ENCODE measurements at regions not wholly inside any gene's neighbourhood (a gene's known extent, or its start where the extent isn't known, plus 50 kb on each side); places are given as distances from the start of the nearest gene placed in this dataset.

GRCh38 chr17:13958773-13959172, 110.5 kb upstream of the COX10 start:
- no peak for DNase-seq
- peaks cover 16% of the 10 kb centered on the region for H3K4me1 Mint-ChIP-seq
- no peak overlapping the region for H3K4me3 Mint-ChIP-seq
- no peak overlapping the region for H3K27ac Mint-ChIP-seq
- peaks cover 18% of the 10 kb centered on the region for H3K9me3 Mint-ChIP-seq
- H3K27me3 Mint-ChIP-seq: no peaks in the 10 kb centered on the region
- peaks cover 13% of the 10 kb centered on the region for H3K36me3 Mint-ChIP-seq (ENCODE audit: low read depth)
- intact Hi-C loops (cut with micrococcal nuclease): no loop called here

- no peak for DNase-seq
- Mint-ChIP-seq H3K4me1 (peaks cover 16% of the 10 kb centered on the region), H3K27ac (no peak overlapping the region), H3K36me3 (ENCODE audit: low read depth) (peaks cover 6% of the 10 kb centered on the region), H3K9me3 (peaks cover 9% of the 10 kb centered on the region), H3K27me3 (no peaks in the 10 kb centered on the region), H3K4me3 (no peak overlapping the region)
- intact Hi-C loops (cut with micrococcal nuclease): no loop called here
Measured at GRCh38 chr17:13961265-13961664, 108.0 kb upstream of the COX10 start.

- DNase-seq: no peak
- H3K27me3 Mint-ChIP-seq: no peaks in the 10 kb centered on the region
- peak overlapping the region; percentile 11 for H3K4me3 Mint-ChIP-seq
- peaks cover 9% of the 10 kb centered on the region for H3K9me3 Mint-ChIP-seq
- peaks cover 2% of the 10 kb centered on the region for H3K36me3 Mint-ChIP-seq (ENCODE audit: low read depth)
- peak overlapping the region; percentile 25 for H3K27ac Mint-ChIP-seq
- intact Hi-C loops (cut with micrococcal nuclease): no loop called here
- peaks cover 16% of the 10 kb centered on the region for H3K4me1 Mint-ChIP-seq
Measured at GRCh38 chr17:13962716-13963240, 106.5 kb upstream of the COX10 start.

- Mint-ChIP-seq H3K27ac (no peak overlapping the region), H3K27me3 (no peaks in the 10 kb centered on the region), H3K4me3 (no peak overlapping the region), H3K9me3 (peaks cover 5% of the 10 kb centered on the region), H3K36me3 (ENCODE audit: low read depth) (peaks cover 2% of the 10 kb centered on the region), H3K4me1 (peaks cover 23% of the 10 kb centered on the region)
- intact Hi-C loops (cut with micrococcal nuclease): no loop called here
- no peak for DNase-seq
Measured at GRCh38 chr17:13967416-13967815, 101.9 kb upstream of the COX10 start.

GRCh38 chr17:13970531-13970930, 98.8 kb upstream of the COX10 start:
- Mint-ChIP-seq H3K27me3 (no peaks in the 10 kb centered on the region), H3K36me3 (ENCODE audit: low read depth) (no peaks in the 10 kb centered on the region)
- intact Hi-C loops (cut with micrococcal nuclease): no loop called here

GRCh38 chr17:13973960-13974651, 95.2 kb upstream of the COX10 start:
- Mint-ChIP-seq H3K36me3 (ENCODE audit: low read depth) (peaks cover 8% of the 10 kb centered on the region), H3K27ac (no peak overlapping the region), H3K9me3 (no peaks in the 10 kb centered on the region), H3K27me3 (no peaks in the 10 kb centered on the region), H3K4me1 (peaks cover 19% of the 10 kb centered on the region), H3K4me3 (no peak overlapping the region)
- no peak for DNase-seq
- intact Hi-C loops (cut with micrococcal nuclease): no loop called here

More at GRCh38 chr17:13970531-13970930, 98.8 kb upstream of the COX10 start:
- Mint-ChIP-seq H3K27ac (no peak overlapping the region), H3K4me1 (peaks cover 13% of the 10 kb centered on the region), H3K9me3 (no peaks in the 10 kb centered on the region), H3K4me3 (no peak overlapping the region)
- no peak for DNase-seq

GRCh38 chr17:13977837-13978236, 91.5 kb upstream of the COX10 start:
- intact Hi-C loops (cut with micrococcal nuclease): no loop called here
- peaks cover 30% of the 10 kb centered on the region for H3K36me3 Mint-ChIP-seq (ENCODE audit: low read depth)
- H3K4me1 Mint-ChIP-seq: peaks cover 6% of the 10 kb centered on the region
- no peaks in the 10 kb centered on the region for H3K27me3 Mint-ChIP-seq
- H3K4me3 Mint-ChIP-seq: no peak overlapping the region
- no peak for DNase-seq
- H3K27ac Mint-ChIP-seq: no peak overlapping the region
- H3K9me3 Mint-ChIP-seq: peaks cover 11% of the 10 kb centered on the region

- no peak overlapping the region for H3K4me3 Mint-ChIP-seq
- no peak overlapping the region for H3K27ac Mint-ChIP-seq
- peaks cover 30% of the 10 kb centered on the region for H3K36me3 Mint-ChIP-seq (ENCODE audit: low read depth)
- intact Hi-C loops (cut with micrococcal nuclease): no loop called here
- H3K9me3 Mint-ChIP-seq: peaks cover 11% of the 10 kb centered on the region
- DNase-seq: no peak
- no peaks in the 10 kb centered on the region for H3K27me3 Mint-ChIP-seq
- peaks cover 6% of the 10 kb centered on the region for H3K4me1 Mint-ChIP-seq
Measured at GRCh38 chr17:13978478-13978877, 90.8 kb upstream of the COX10 start.

GRCh38 chr17:13981881-13982280, 87.4 kb upstream of the COX10 start:
- Mint-ChIP-seq H3K9me3 (peaks cover 11% of the 10 kb centered on the region), H3K4me3 (no peak overlapping the region), H3K27me3 (no peaks in the 10 kb centered on the region), H3K4me1 (peaks cover 8% of the 10 kb centered on the region), H3K27ac (no peak overlapping the region), H3K36me3 (ENCODE audit: low read depth) (peaks cover 26% of the 10 kb centered on the region)
- no peak for DNase-seq
- intact Hi-C loops (cut with micrococcal nuclease): no loop called here

GRCh38 chr17:13984956-13985355, 84.3 kb upstream of the COX10 start:
- peaks cover 19% of the 10 kb centered on the region for H3K36me3 Mint-ChIP-seq (ENCODE audit: low read depth)
- no peak overlapping the region for H3K27ac Mint-ChIP-seq
- H3K9me3 Mint-ChIP-seq: peaks cover 11% of the 10 kb centered on the region
- H3K4me1 Mint-ChIP-seq: peaks cover 2% of the 10 kb centered on the region
- H3K27me3 Mint-ChIP-seq: no peaks in the 10 kb centered on the region
- H3K4me3 Mint-ChIP-seq: no peak overlapping the region
- intact Hi-C loops (cut with micrococcal nuclease): no loop called here
- no peak for DNase-seq

GRCh38 chr17:13986855-13987254, 82.4 kb upstream of the COX10 start:
- no peak for DNase-seq
- intact Hi-C loops (cut with micrococcal nuclease): no loop called here
- Mint-ChIP-seq H3K4me3 (no peak overlapping the region), H3K36me3 (ENCODE audit: low read depth) (peaks cover 10% of the 10 kb centered on the region), H3K4me1 (peaks cover 2% of the 10 kb centered on the region), H3K9me3 (peaks cover 4% of the 10 kb centered on the region), H3K27me3 (no peaks in the 10 kb centered on the region), H3K27ac (no peak overlapping the region)

- Mint-ChIP-seq H3K36me3 (ENCODE audit: low read depth) (peaks cover 3% of the 10 kb centered on the region), H3K27ac (no peak overlapping the region), H3K27me3 (no peaks in the 10 kb centered on the region), H3K4me3 (no peak overlapping the region), H3K4me1 (peaks cover 2% of the 10 kb centered on the region), H3K9me3 (no peaks in the 10 kb centered on the region)
- no peak for DNase-seq
- intact Hi-C loops (cut with micrococcal nuclease): no loop called here
Measured at GRCh38 chr17:13989138-13989537, 80.2 kb upstream of the COX10 start.

GRCh38 chr17:13993106-13993505, 76.2 kb upstream of the COX10 start:
- H3K4me3 Mint-ChIP-seq: no peak overlapping the region
- no peak overlapping the region for H3K27ac Mint-ChIP-seq
- intact Hi-C loops (cut with micrococcal nuclease): no loop called here

GRCh38 chr17:13994050-13994449, 75.3 kb upstream of the COX10 start:
- intact Hi-C loops (cut with micrococcal nuclease): no loop called here
- Mint-ChIP-seq H3K27me3 (no peaks in the 10 kb centered on the region), H3K4me3 (no peak overlapping the region), H3K27ac (no peak overlapping the region), H3K4me1 (no peaks in the 10 kb centered on the region), H3K9me3 (no peaks in the 10 kb centered on the region), H3K36me3 (ENCODE audit: low read depth) (peaks cover 3% of the 10 kb centered on the region)
- no peak for DNase-seq

More at GRCh38 chr17:13993106-13993505, 76.2 kb upstream of the COX10 start:
- no peaks in the 10 kb centered on the region for H3K27me3 Mint-ChIP-seq
- no peaks in the 10 kb centered on the region for H3K4me1 Mint-ChIP-seq
- H3K36me3 Mint-ChIP-seq (ENCODE audit: low read depth): peaks cover 3% of the 10 kb centered on the region
- DNase-seq: no peak
- H3K9me3 Mint-ChIP-seq: no peaks in the 10 kb centered on the region

- H3K4me1 Mint-ChIP-seq: no peaks in the 10 kb centered on the region
- peaks cover 11% of the 10 kb centered on the region for H3K36me3 Mint-ChIP-seq (ENCODE audit: low read depth)
- intact Hi-C loops (cut with micrococcal nuclease): no loop called here
- peaks cover 2% of the 10 kb centered on the region for H3K9me3 Mint-ChIP-seq
- no peaks in the 10 kb centered on the region for H3K27me3 Mint-ChIP-seq
- no peak for DNase-seq
- H3K27ac Mint-ChIP-seq: no peak overlapping the region
- H3K4me3 Mint-ChIP-seq: no peak overlapping the region
Measured at GRCh38 chr17:13995856-13996271, 73.4 kb upstream of the COX10 start.
